BJ (cell line): ENCODE measurements at regions not wholly inside any gene's neighbourhood (a gene's known extent, or its start where the extent isn't known, plus 50 kb on each side); places are given as distances from the start of the nearest gene placed in this dataset.

Experiments used
- CTCF ChIA-PET: fragments of 350-600 bp; formaldehyde crosslinking; extraction: SDS; loops from one replicate; lab custom pipeline; 2021; ENCODE audit warnings: antibody characterized with exemption, inconsistent platforms; lab: Yijun Ruan, JAX
- POLR2A ChIA-PET: fragments of 300-600 bp; sonication (Branson Sonifier 250); formaldehyde crosslinking; extraction: SDS; loops from one replicate; lab custom pipeline; 2021; ENCODE audit warnings: antibody characterized with exemption; lab: Charles Lee
- DNase-seq: peaks from one replicate; pipeline ENCODE4 v3.0.0-alpha.2; 2011; ENCODE audit warnings: low read depth
- H3K27me3 ChIP-seq: 2 replicates; pipeline ENCODE4 v1.6.0; 2011; ENCODE audit warnings: low read length; ENCODE audit not compliant: control insufficient read depth, insufficient read depth
- H3K36me3 ChIP-seq: 2 replicates; pipeline ENCODE4 v1.5.1; 2011; ENCODE audit warnings: low read length; ENCODE audit not compliant: control insufficient read depth, insufficient read depth
- H3K4me3 ChIP-seq: 2 replicates; pipeline ENCODE4 v1.5.1; 2011; ENCODE audit warnings: low read depth, mild to moderate bottlenecking, control low read depth, low read length
- CTCF ChIP-seq: IDR thresholded peaks from 2 replicates; pipeline ENCODE4 v1.5.1; 2011; ENCODE audit warnings: low read depth, mild to moderate bottlenecking, control low read depth, inconsistent platforms, low read length, moderate library complexity; ENCODE audit not compliant: insufficient read depth

- no peak for TF ChIP-seq CTCF
- CTCF ChIA-PET, result interaction anchor here (0.5 to 1.4 kb wide), 2 partner anchors 10 to 39 kb away, joined by 3 to 4 read pairs; no protein-coding TSS in a partner anchor
- DNase-seq, result no peak
- no peak overlapping the region for H3K4me3 ChIP-seq
- POLR2A ChIA-PET, result no interaction called here
- no peaks in the 10 kb centered on the region; the same call in 1 of the 2 replicates for H3K27me3 ChIP-seq
- no peaks in the 10 kb centered on the region for H3K36me3 ChIP-seq
Measured at GRCh38 chr6:146895101-146895771, 296.5 kb downstream of the ADGB start.

DNA sequence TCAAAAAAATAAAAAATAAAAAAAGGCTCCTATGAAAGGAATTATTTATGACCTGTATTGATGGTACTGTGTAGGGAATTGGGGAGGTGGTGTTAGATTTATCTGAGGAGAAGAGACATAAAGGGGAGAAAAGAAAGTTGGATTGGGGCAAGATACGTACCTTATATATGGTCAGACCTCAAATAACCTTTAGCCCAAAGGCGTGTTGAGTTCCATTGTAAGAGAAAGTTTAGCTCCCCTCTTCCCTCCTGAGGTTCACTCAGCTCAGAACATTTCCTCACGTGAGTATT lies 296.9 kb downstream of the ADGB start:
- POLR2A ChIA-PET, result interaction anchor here (0.5 kb wide), 1 partner anchor 313 kb away, joined by 3 read pairs; no protein-coding TSS in a partner anchor
- CTCF ChIA-PET, result interaction anchor here (1.4 kb wide), 1 partner anchor 9 kb away, joined by 4 read pairs; no protein-coding TSS in a partner anchor
- no peak for DNase-seq
- H3K36me3 ChIP-seq, result no peaks in the 10 kb centered on the region
- no peak for TF ChIP-seq CTCF
- H3K4me3 ChIP-seq, result no peak overlapping the region
- no peaks in the 10 kb centered on the region; the same call in 1 of the 2 replicates for H3K27me3 ChIP-seq

DNA sequence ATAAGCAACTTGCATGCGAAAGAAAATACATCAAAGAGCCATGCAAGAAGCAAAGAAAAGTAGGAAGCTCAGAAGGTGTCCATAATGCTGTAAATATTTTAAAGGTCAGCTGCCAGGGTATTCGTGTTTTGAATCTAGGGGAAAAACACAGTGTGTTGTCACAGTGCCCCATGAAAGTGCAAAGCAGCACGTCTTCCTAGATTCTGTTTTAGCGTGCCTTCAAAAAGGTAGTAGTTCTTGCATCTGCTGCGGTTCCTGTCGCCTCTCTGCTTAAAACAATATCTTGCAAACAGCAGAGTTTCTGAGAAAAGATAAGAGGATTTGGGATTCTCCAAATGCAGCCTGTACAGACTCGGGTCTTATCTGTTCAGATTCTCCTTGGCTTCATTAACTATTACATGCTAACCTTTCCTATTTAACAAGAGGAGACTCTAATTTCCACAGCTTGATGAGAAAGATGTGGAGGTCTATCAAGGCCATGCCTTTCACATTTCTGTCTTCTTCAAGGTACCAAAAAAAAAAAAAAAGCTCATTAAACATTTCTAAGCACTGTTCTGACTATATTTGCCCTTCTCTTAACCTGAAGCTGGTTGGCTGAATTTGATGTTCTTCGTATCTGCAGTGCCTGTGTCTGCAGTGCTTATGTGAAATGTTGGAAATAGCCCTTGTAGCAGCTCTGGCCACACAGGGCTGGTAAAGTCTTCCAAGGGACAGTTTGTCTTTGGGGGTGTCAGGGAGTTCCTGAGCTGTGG lies 297.5 kb downstream of the ADGB start:
- ChIA-PET CTCF (interaction anchor here (1.2 to 1.4 kb wide), 2 partner anchors 8 to 9 kb away, joined by 3 to 4 read pairs; no protein-coding TSS in a partner anchor), POLR2A (interaction anchor here (0.5 kb wide), 1 partner anchor 312 kb away, joined by 3 read pairs; no protein-coding TSS in a partner anchor)
- Histone ChIP-seq H3K27me3 (no peaks in the 10 kb centered on the region; the same call in 1 of the 2 replicates), H3K36me3 (no peaks in the 10 kb centered on the region), H3K4me3 (no peak overlapping the region)
- no peak for TF ChIP-seq CTCF
- DNase-seq, result no peak

GRCh38 chr6:146896960-146897701 lies 298.4 kb downstream of the ADGB start:
- Histone ChIP-seq H3K36me3 (no peaks in the 10 kb centered on the region), H3K27me3 (no peaks in the 10 kb centered on the region; the same call in 1 of the 2 replicates), H3K4me3 (no peak overlapping the region)
- ChIA-PET CTCF (interaction anchor here (1.2 to 1.4 kb wide), 2 partner anchors 8 to 9 kb away, joined by 3 to 4 read pairs; no protein-coding TSS in a partner anchor), POLR2A (no interaction called here)
- no peak for TF ChIP-seq CTCF
- DNase-seq, result no peak
